UCSD-AML1 (cell line): ENCODE measurements at regions not wholly inside any gene's neighbourhood (a gene's known extent, or its start where the extent isn't known, plus 50 kb on each side); places are given as distances from the start of the nearest gene placed in this dataset.
"Not testable (repeated sequence)": the region's sequence is repeated elsewhere in the genome, so short reads cannot be mapped to it uniquely, and the experiment has no call there.

Source experiments
- DNase-seq: peaks from one replicate; lab custom pipeline; 2025; ENCODE audit not compliant: unreplicated experiment; lab: John Stamatoyannopoulos, UW

- no peak for DNase-seq
Observed at GRCh38 chr2:196276421-196276820, 105.0 kb upstream of the STK17B start.

DNA sequence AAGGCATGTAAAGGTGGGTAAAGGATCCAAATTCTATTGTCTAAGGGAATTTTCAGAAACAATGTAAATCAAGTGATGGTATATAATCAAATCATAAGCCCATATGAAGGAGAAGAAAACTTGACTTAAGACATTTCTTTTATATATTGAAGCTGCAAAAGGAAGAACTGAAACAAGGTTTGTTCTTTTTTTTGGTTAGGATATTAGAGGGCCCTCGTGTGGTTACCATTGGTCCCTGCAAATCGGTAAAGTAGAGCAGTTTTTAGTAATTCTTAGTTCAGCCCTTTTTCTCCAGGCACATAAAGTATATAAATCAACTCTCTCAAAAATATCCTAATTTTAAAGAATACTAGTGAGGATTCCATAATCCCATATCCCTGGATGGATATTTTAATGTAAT lies 105.6 kb upstream of the STK17B start:
- no peak for DNase-seq

DNA sequence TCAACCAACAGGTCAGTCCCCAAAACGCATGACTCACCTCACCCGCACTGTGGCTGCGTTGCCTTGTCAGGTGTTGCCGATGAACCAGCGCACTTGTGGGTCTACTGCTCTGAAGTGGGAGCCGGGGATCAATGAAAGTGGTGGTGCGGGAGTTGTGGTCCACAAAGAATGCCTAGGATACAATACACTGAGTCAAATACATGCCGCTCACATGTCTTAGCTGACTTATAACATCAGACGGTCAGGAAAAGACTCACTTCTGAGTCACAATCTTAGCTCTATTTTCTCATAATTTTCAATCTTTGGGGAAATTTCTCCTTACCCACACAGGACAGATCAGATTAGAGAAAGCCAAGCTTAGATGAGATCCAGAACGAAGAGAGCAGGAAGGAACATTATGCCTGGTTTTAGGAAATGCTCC lies 107.1 kb upstream of the STK17B start:
- no peak for DNase-seq

GRCh38 chr2:196279541-196279940 lies 108.2 kb upstream of the STK17B start:
- DNase-seq, result no peak

GRCh38 chr2:196284144-196284844 lies 112.9 kb upstream of the STK17B start:
- no peak for DNase-seq

DNA sequence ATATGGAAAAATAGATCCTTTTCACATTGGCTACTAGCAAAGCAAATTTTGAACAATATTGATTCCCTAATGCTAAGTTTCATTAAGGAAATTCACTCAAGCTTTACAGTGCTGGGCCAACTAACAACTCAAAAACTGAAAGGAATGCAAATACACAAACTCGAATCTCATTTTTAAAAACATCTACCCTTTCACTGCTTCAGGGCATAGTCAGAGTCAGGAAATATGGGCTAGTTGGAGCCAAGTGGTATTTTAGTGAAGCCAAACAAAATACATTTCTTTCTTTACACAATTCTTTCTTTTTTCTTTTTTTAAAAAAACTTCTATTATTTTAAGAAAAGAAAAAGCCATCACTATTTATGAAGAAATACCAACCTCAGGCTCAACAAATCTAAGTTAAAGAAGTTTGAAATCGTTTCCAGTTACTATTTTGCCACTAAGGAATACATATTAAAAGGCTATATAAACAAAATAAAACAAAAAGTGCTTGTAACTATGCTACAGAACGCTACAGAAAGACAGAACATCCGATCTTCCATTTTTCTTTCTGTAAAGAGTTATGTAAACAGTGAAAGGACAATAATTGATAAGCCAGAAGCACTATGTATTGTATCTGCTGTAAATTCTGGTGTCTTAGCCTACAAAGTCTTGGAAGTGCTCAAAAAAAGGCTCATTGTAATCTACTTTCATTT lies 113.6 kb upstream of the STK17B start:
- DNase-seq, result no peak

DNA sequence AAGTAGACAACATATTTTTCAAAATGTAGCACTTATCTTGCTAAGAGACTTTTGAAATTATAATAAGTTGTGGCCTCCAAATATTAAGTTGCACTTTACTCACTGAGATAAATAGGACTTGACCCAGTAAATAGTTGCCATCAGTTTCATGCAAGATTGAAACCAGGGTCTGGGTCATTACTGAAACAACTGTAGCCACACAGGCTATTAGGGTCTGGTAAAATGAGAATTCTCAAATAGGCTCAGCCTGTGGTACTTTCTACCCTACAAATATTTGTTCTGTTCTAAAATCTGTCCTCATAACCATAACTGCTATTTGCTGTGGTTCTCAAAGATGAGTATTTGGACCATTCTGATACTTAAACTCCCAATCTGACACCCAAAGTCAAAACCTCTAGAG lies 115.4 kb upstream of the STK17B start:
- no peak for DNase-seq

DNA sequence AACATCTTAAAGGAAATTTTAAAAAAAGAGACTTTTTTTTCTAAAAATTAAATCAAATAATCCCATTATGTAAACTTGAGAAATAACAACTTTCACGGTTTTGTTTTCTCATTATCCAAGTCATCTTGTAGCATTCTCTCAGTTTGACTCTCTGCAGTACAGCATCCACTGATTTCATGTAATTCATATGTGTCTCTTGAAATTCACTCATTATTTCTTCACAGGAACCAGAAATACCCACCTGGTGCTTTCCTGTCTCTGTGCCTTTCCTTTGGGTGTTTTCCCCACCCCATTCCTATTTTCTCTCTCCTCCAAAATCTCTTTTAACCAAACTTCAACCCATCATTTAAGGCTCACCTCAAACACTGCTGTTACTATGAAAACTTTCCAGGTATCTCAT lies 116.1 kb upstream of the STK17B start:
- DNase-seq, result no peak

DNA sequence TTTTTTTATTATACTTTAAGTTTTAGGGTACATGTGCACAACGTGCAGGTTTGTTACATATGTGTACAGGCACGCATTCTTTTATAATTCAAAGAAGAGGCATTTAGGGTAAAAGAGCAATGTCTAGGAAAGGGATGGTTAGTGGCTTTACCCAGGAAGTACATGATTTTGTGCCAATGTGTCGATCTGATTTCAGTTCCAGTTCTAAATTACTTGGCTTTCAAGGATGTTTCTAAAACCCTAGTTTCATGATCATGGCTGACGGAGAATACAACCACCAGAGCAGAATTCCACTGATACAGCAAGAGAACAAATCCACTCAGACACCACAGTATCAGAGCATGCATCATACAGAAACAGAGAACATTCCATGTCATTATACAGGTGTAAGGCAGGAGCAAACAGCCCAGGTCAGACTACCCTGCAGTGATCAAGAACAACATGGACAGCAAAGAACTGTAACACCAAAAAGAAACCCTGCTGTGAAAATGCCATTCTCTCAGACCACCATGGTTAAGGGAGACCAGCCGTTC lies 116.7 kb upstream of the STK17B start:
- no peak for DNase-seq

- DNase-seq, result no peak
Observed at GRCh38 chr2:196289000-196289399, 117.6 kb upstream of the STK17B start.

GRCh38 chr2:196290136-196290535 lies 118.8 kb upstream of the STK17B start:
- DNase-seq, result no peak

DNA sequence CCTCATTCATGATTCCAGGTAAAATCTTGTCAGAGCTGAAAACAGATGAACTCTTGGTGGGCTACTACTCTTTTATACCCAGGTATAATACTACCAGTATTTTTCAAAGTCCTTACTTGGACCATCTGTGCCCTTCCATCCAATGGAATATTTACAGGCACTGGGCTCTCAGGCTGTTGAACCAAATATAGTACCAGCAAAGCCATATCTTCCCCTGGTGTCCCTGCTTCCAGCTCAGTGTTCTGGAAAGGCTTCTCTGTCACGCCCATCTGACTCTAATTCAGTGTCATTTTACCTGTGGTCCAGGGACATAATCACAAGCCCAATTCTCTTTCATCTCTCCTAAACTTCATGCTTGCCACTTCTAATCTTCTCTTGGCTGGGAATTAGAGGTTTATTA lies 119.2 kb upstream of the STK17B start:
- DNase-seq, result no peak

GRCh38 chr2:196291426-196291825 lies 120.0 kb upstream of the STK17B start:
- no peak for DNase-seq

DNA sequence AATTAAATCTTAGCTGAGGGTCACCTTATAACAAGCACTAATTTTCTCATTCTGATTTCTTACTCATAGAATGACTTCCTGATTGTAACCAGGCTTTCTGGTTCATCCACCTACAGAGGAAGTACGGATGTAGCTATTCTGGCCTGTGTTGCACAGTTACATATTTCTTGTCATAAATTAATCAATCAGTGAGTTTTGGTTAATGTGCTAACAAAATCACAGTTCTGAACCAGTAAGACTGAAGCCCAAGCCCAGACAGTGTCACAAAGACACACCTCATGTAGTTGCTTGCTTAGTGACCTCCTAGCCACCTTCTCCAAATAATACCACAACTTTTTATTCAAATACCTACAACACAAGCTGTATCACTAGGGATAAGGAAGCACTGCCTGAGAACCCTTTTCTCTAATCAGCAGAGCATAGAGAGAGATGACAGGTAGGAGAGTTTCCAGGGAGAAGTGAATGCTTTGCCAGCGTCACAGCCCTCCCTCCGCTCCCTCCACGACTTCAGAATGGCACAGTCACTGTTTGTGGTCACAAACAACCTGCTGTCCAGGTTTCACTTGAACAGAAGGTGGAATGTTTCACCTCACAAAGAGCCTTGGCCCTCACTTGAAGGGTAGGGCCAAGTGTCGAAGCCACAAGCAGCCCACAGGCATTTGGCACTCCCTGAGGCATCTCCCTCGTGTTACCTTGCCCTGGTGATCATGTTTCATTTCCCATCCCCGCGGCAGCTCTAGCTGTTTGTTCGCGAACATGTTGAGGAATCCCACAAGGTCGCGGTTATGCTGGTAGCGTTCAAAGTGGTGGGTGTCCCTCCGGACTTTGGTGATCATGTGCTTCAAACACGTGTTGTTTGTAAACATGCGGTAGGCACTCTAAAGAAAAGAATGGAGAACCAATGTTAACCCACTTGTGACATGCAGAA lies 120.8 kb upstream of the STK17B start:
- DNase-seq, result no peak

DNA sequence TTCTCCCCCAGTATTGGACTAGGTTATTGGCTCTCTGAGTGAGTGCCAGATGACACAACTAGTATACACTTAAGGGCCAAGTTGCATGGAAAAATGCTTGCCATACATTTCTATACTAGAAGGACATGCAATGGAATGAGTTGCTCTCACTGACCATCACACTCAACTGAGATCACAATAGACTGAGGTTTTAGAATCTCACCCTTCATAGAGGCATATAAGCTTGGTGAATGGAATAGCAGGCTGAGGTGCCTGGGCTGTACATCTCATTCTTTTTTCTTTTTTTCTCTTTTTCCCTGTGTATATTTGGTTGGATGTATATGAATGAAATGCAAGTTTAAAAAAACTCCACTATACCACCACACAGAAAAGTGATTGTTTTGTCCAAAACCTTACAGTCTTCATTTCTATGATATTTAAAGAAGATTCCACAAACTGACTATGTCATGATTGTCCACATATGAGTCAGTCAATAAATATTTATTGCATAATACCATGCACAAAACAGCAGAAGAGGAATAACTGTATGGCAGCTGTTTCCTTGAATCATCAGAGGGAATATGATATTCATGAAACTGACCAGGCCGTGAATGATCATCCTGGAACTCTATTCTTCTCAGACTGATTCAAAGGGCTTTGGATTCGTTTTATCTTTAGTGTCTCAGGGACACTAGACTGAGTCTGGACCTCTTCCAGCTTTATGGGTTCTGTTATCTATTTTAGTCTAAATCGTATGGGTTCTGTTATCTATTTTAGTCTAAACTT lies 122.6 kb upstream of the STK17B start:
- DNase-seq, result no peak

DNA sequence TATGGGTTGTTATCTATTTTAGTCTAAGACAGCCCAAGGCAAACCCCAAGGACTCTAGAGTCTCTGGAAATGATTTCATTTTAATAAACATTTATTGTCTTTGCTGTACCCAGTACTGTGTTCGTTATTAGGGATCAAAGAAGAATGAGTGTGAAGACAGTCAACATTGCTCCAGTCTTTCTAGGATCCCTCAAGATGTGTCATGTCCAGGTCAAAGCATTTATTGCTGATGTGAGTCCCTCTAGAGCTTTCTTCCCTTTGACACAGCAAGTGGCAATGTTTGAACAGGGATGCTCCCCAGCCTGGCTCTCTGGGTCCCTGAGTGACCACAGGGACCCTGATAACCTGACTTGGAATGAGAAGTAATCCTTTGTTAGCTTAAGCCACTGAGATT lies 123.1 kb upstream of the STK17B start:
- DNase-seq, result no peak

- DNase-seq, result no peak
Observed at GRCh38 chr2:196295005-196295404, 123.6 kb upstream of the STK17B start.

GRCh38 chr2:196298106-196298723 lies 126.8 kb upstream of the STK17B start:
- DNase-seq, result not testable (repeated sequence)

GRCh38 chr2:196307775-196308305 lies 136.5 kb upstream of the STK17B start:
- DNase-seq, result no peak

DNA sequence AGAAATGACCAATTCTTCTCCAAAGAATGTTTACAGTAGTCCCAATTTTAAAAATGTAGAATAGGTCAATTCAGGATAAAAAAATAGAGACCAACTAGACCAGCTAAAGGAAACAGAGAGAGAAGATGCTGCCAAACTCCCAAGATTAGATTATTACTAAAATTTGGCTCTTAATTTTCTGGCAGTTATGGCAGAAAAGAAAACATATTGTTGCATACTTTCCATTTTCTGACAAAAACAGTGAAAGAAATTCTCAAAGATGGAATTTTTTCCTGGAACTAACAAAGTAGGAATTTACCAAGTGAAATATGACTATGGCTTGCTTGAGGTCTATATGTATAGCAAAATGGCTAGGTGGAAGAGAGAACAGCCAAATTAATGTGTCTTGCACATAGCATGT lies 138.3 kb upstream of the STK17B start:
- no peak for DNase-seq
